ENCODE measurements at regions not wholly inside any gene's neighbourhood (a gene's known extent, or its start where the extent isn't known, plus 50 kb on each side); places are given as distances from the start of the nearest gene placed in this dataset.
A peak's percentile ranks its signal among the peaks of the same experiment; 100 is the strongest.

DNA sequence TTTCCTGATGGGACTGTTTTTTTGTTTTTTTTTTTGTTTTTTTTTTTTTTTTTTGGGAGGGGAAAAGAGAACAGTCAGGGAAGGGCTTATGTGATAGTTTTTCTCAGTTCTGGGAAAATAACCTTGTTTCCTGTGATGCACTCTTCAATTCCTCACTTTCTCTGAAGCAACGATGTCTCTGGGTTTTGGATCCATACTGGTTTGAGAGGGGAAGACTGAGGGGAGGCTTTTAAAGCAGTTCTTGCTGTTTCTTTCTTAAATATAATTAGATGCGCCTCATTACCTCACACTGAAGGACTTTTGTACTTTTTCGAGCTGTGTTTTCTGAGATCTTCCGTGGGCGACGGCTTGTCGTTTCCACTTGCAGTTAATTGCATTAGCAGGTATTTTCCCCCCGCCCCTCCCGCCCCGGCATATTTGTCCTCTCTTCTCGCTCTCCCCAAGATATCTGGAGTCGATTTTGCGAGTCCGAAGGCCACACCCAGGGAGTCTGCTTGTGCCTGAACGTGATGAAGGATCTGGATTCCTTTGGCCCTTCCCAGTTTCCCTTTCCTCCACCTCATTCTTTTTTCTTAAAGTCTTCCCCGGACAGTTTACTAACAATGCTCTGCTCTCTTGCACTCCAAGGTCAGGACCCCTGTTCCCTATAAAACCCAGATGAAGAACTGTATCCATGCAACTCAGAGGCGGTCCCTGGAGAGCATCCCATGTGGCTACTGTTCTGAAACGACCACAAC, 125.2 kb upstream of the ZFHX3 start:
- no peaks in the 10 kb centered on the region for H4K20me1 ChIP-seq (ENCODE audit: control insufficient read depth, extremely low read depth, insufficient read depth, low read length)
- TF ChIP-seq, protein P1, sequence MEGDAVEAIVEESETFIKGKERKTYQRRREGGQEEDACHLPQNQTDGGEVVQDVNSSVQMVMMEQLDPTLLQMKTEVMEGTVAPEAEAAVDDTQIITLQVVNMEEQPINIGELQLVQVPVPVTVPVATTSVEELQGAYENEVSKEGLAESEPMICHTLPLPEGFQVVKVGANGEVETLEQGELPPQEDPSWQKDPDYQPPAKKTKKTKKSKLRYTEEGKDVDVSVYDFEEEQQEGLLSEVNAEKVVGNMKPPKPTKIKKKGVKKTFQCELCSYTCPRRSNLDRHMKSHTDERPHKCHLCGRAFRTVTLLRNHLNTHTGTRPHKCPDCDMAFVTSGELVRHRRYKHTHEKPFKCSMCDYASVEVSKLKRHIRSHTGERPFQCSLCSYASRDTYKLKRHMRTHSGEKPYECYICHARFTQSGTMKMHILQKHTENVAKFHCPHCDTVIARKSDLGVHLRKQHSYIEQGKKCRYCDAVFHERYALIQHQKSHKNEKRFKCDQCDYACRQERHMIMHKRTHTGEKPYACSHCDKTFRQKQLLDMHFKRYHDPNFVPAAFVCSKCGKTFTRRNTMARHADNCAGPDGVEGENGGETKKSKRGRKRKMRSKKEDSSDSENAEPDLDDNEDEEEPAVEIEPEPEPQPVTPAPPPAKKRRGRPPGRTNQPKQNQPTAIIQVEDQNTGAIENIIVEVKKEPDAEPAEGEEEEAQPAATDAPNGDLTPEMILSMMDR (conservative IDR thresholded peaks at IDR 0.05 in 1 of 2, IDR thresholded peaks at IDR 0.05 in 1 of 2; ENCODE audit: low read depth in 1 of 2, low read length in 2 of 2) = no peak
- TF ChIP-seq EZH2 (IDR thresholded peaks at IDR 0.05; ENCODE audit: low read length, missing control alignments) = no peak
- peak overlapping the region; percentile 50 for H2AFZ ChIP-seq (ENCODE audit: low read length)
- no peaks in the 10 kb centered on the region for H3K79me2 ChIP-seq (ENCODE audit: control insufficient read depth, insufficient read depth, low read length)
- H3K4me3 ChIP-seq (replicated peaks in 1 of 4; ENCODE audit: control extremely low read depth in 1 of 4, insufficient read depth in 1 of 4, low read depth in 3 of 4, low read length in 4 of 4) = peak overlapping the region in 1 of 4 experiments; percentile 36
- no peaks in the 10 kb centered on the region for H3K9me3 ChIP-seq (ENCODE audit: control insufficient read depth, insufficient read depth, low read depth, low read length)
- no peaks in the 10 kb centered on the region for H3K27me3 ChIP-seq (ENCODE audit: control insufficient read depth, insufficient read depth, low read length)
- peak; percentile 15 to 38 for DNase-seq (ENCODE audit: low read depth in 2 of 2)
- peak overlapping the region; percentile 34 for H3K9ac ChIP-seq (ENCODE audit: insufficient read depth, low read length)
- peak overlapping the region; percentile 82 for H3K4me2 ChIP-seq (ENCODE audit: extremely low read depth, insufficient read depth, low read length)
- no peaks in the 10 kb centered on the region for H3K36me3 ChIP-seq (ENCODE audit: control insufficient read depth, insufficient read depth, low read length)
- H3K27ac ChIP-seq (ENCODE audit: insufficient read depth, low read length) = peak overlapping the region; percentile 82
- H3K4me1 ChIP-seq (ENCODE audit: control insufficient read depth, extremely low read depth, insufficient read depth, low read length) = peaks cover 16% of the 10 kb centered on the region

DNA sequence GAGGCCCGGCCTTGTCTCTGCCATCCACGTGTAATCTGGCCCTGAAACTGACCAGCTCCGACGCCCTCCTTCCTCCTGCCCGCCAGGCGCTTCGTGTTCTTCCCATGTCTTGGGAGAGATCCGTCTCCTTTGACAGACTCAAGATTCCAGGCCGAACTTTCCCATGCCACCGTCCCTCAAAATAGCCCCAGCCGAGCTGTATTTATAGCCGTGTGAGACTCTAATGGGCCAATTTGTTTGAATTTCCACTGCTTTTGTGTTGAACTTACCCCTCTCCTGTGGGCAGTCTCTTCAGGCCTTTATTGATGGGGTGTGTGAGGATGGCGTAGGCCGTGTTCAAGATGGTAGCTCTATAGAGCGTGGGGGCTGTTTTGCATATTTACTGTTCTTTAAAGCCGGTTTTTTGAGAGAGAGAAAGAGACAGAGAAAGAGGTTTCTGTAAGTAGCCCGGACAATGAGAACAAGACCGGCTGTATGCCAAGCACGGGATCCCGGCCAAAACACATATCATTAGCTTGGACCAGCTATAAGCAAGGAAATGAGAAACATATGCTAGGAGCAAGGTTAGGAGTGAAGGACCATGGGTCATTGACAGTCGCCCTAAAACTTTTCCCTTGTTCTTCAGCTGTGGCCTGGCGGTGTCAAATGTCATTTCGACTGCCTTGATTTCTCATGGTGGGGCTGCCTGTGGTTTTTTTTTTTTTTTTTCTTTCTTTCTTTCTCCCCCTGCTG, 124.5 kb upstream of the ZFHX3 start:
- Histone ChIP-seq H4K20me1 (ENCODE audit: control insufficient read depth, extremely low read depth, insufficient read depth, low read length) (no peaks in the 10 kb centered on the region), H3K9me3 (ENCODE audit: control insufficient read depth, insufficient read depth, low read depth, low read length) (no peaks in the 10 kb centered on the region), H3K36me3 (ENCODE audit: control insufficient read depth, insufficient read depth, low read length) (no peaks in the 10 kb centered on the region), H3K9ac (ENCODE audit: insufficient read depth, low read length) (peak overlapping the region; percentile 57), H3K27ac (ENCODE audit: insufficient read depth, low read length) (peak overlapping the region; percentile 82), H3K27me3 (ENCODE audit: control insufficient read depth, insufficient read depth, low read length) (no peaks in the 10 kb centered on the region), H3K79me2 (ENCODE audit: control insufficient read depth, insufficient read depth, low read length) (no peaks in the 10 kb centered on the region), H3K4me1 (ENCODE audit: control insufficient read depth, extremely low read depth, insufficient read depth, low read length) (peaks cover 16% of the 10 kb centered on the region), H3K4me2 (ENCODE audit: extremely low read depth, insufficient read depth, low read length) (peak overlapping the region; percentile 52), H2AFZ (ENCODE audit: low read length) (peak overlapping the region; percentile 50), H3K4me3 (replicated peaks in 1 of 4; ENCODE audit: control extremely low read depth in 1 of 4, insufficient read depth in 1 of 4, low read depth in 3 of 4, low read length in 4 of 4) (no peak overlapping the region)
- DNase-seq (ENCODE audit: low read depth in 2 of 2) = peak; percentile 91 to 98
- TF ChIP-seq, protein P1 (conservative IDR thresholded peaks at IDR 0.05 in 1 of 2, IDR thresholded peaks at IDR 0.05 in 1 of 2; ENCODE audit: low read depth in 1 of 2, low read length in 2 of 2) = peak; percentile 52 to 64
- no peak for TF ChIP-seq EZH2 (IDR thresholded peaks at IDR 0.05; ENCODE audit: low read length, missing control alignments)

DNA sequence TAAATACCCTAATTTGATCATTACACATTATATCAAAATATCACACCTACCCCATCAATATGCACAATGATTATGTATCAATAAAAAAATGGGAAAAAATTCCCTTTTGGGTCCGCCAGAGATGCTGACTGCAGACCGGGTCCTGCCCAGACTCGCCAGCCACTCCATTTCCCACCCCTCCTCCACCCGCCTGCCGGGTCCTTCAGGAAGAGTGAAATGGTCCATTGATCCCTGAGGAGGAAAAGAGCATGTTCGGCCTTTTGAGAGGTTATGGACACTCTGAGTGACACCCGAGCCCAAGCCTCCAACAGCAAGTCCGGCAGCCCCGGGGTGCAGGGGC, 123.9 kb upstream of the ZFHX3 start:
- H2AFZ ChIP-seq (ENCODE audit: low read length) = no peak overlapping the region
- H3K9me3 ChIP-seq (ENCODE audit: control insufficient read depth, insufficient read depth, low read depth, low read length) = no peaks in the 10 kb centered on the region
- no peaks in the 10 kb centered on the region for H3K79me2 ChIP-seq (ENCODE audit: control insufficient read depth, insufficient read depth, low read length)
- H3K27ac ChIP-seq (ENCODE audit: insufficient read depth, low read length) = peak overlapping the region; percentile 82
- no peaks in the 10 kb centered on the region for H3K36me3 ChIP-seq (ENCODE audit: control insufficient read depth, insufficient read depth, low read length)
- H3K9ac ChIP-seq (ENCODE audit: insufficient read depth, low read length) = peak overlapping the region; percentile 57
- H3K4me3 ChIP-seq (replicated peaks in 1 of 4; ENCODE audit: control extremely low read depth in 1 of 4, insufficient read depth in 1 of 4, low read depth in 3 of 4, low read length in 4 of 4) = no peak overlapping the region
- no peaks in the 10 kb centered on the region for H3K27me3 ChIP-seq (ENCODE audit: control insufficient read depth, insufficient read depth, low read length)
- TF ChIP-seq EZH2 (IDR thresholded peaks at IDR 0.05; ENCODE audit: low read length, missing control alignments) = no peak
- TF ChIP-seq, protein P1 (conservative IDR thresholded peaks at IDR 0.05 in 1 of 2, IDR thresholded peaks at IDR 0.05 in 1 of 2; ENCODE audit: low read depth in 1 of 2, low read length in 2 of 2) = no peak
- no peak overlapping the region for H3K4me2 ChIP-seq (ENCODE audit: extremely low read depth, insufficient read depth, low read length)
- DNase-seq (ENCODE audit: low read depth in 2 of 2) = no peak
- no peaks in the 10 kb centered on the region for H4K20me1 ChIP-seq (ENCODE audit: control insufficient read depth, extremely low read depth, insufficient read depth, low read length)
- H3K4me1 ChIP-seq (ENCODE audit: control insufficient read depth, extremely low read depth, insufficient read depth, low read length) = peaks cover 16% of the 10 kb centered on the region

Data from fibroblast of lung (primary cell).